ENCODE measurements at regions not wholly inside any gene's neighbourhood (a gene's known extent, or its start where the extent isn't known, plus 50 kb on each side); places are given as distances from the start of the nearest gene placed in this dataset.

GRCh38 chr9:30012622-30013021, 2371.8 kb upstream of the ACO1 start (continued):
- no peak for TF ChIP-seq TFE3 (CRISPR knock-in tag; IDR thresholded peaks at IDR 0.05)
- TF ChIP-seq IRF2 (CRISPR knock-in tag; IDR thresholded peaks at IDR 0.05) = no peak
- TF ChIP-seq RXRB (CRISPR knock-in tag; IDR thresholded peaks at IDR 0.05; ENCODE audit: borderline replicate concordance) = no peak

GRCh38 chr9:30015073-30015472, 2369.4 kb upstream of the ACO1 start:
- Histone ChIP-seq H3K4me3 (replicated peaks in 1 of 3; ENCODE audit: insufficient read depth in 1 of 3, low read depth in 2 of 3, low read length in 3 of 3) (no peak overlapping the region), H3K27ac (ENCODE audit: extremely low read length, insufficient read depth, low read length) (no peak overlapping the region), H3K4me2 (ENCODE audit: low read depth, low read length) (no peak overlapping the region), H4K20me1 (ENCODE audit: insufficient read depth, low read length) (no peaks in the 10 kb centered on the region; the same call in 1 of the 2 replicates), H3K4me1 (ENCODE audit: insufficient read depth, low read length) (no peaks in the 10 kb centered on the region), H3K9ac (ENCODE audit: insufficient read depth, low read depth, low read length) (no peak overlapping the region), H2AFZ (ENCODE audit: low read length) (no peak overlapping the region), H3K36me3 (replicated peaks in 1 of 2; ENCODE audit: control insufficient read depth in 1 of 2, insufficient read depth in 2 of 2, low read length in 2 of 2) (no peaks in the 10 kb centered on the region), H3K9me3 (ENCODE audit: low read length) (no peaks in the 10 kb centered on the region), H3K79me2 (ENCODE audit: insufficient read depth, low read length) (no peaks in the 10 kb centered on the region), H3K27me3 (ENCODE audit: control insufficient read depth in 1 of 2, insufficient read depth in 2 of 2, low read length in 2 of 2) (no peaks in the 10 kb centered on the region)
- ATAC-seq (no peak), FAIRE-seq (no peak), DNase-seq (ENCODE audit: low spot score) (no peak)
- 5% methylated on average over 4 of the region's 4 CpGs for WGBS (ENCODE audit: low lambda C conversion rate)
- ChIA-PET POLR2A (no interaction called here), CTCF (ENCODE audit: low intra/inter-chr PET ratio, low total read pairs) (no interaction called here)
- TF ChIP-seq ZNF441 (CRISPR knock-in tag; IDR thresholded peaks at IDR 0.05; ENCODE audit: borderline replicate concordance) = no peak
- no peak for TF ChIP-seq ZMYM4 (CRISPR knock-in tag; IDR thresholded peaks at IDR 0.05)
- TF ChIP-seq ZFP37 (CRISPR knock-in tag; IDR thresholded peaks at IDR 0.05; ENCODE audit: borderline replicate concordance) = no peak
- no peak for TF ChIP-seq ATF3 (CRISPR knock-in tag; IDR thresholded peaks at IDR 0.05)
- TF ChIP-seq MAF1 (CRISPR knock-in tag; IDR thresholded peaks at IDR 0.05; ENCODE audit: borderline replicate concordance) = no peak
- no peak for TF ChIP-seq GRHL1 (CRISPR knock-in tag; conservative IDR thresholded peaks at IDR 0.05)
- no peak for TF ChIP-seq SRF (IDR thresholded peaks at IDR 0.05; ENCODE audit: low read depth, low read length)
- no peak for TF ChIP-seq SNAI1 (CRISPR knock-in tag; IDR thresholded peaks at IDR 0.05; ENCODE audit: borderline replicate concordance)
- no peak for TF ChIP-seq HIVEP1 (CRISPR knock-in tag; IDR thresholded peaks at IDR 0.05)
- no peak for TF ChIP-seq NKX3-1 (CRISPR knock-in tag; IDR thresholded peaks at IDR 0.05)
- TF ChIP-seq SRY (CRISPR knock-in tag; IDR thresholded peaks at IDR 0.05) = no peak
- no peak for TF ChIP-seq MXD4 (CRISPR knock-in tag; IDR thresholded peaks at IDR 0.05)
- TF ChIP-seq HNRNPUL1 (IDR thresholded peaks at IDR 0.05; ENCODE audit: low read depth, low read length) = no peak
- no peak for TF ChIP-seq NR1H2 (CRISPR knock-in tag; IDR thresholded peaks at IDR 0.05; ENCODE audit: borderline replicate concordance, low read depth)
- no peak for TF ChIP-seq ZMYM3 (CRISPR knock-in tag; IDR thresholded peaks at IDR 0.05)
- no TSS peak for BruUV-seq (replicated peaks)
- in situ Hi-C loops (cut with HindIII; ENCODE audit: extremely low pct_ligation_motif_present, low pct_unique_long_range_greater_than_20kb) = no loop called here
- intact Hi-C loops (cut with micrococcal nuclease; ENCODE audit: unreplicated experiment) = no loop called here
